GM21528 (cell line): ENCODE measurements at regions not wholly inside any gene's neighbourhood (a gene's known extent, or its start where the extent isn't known, plus 50 kb on each side); places are given as distances from the start of the nearest gene placed in this dataset.

Experiments
- ATAC-seq: cut with Tn5 transposase; IDR thresholded peaks from one replicate; pipeline ENCODE4 v1.9.1; 2021; ENCODE audit warnings: mild to moderate bottlenecking, moderate library complexity; ENCODE audit not compliant: unreplicated experiment, low FRiP score

DNA sequence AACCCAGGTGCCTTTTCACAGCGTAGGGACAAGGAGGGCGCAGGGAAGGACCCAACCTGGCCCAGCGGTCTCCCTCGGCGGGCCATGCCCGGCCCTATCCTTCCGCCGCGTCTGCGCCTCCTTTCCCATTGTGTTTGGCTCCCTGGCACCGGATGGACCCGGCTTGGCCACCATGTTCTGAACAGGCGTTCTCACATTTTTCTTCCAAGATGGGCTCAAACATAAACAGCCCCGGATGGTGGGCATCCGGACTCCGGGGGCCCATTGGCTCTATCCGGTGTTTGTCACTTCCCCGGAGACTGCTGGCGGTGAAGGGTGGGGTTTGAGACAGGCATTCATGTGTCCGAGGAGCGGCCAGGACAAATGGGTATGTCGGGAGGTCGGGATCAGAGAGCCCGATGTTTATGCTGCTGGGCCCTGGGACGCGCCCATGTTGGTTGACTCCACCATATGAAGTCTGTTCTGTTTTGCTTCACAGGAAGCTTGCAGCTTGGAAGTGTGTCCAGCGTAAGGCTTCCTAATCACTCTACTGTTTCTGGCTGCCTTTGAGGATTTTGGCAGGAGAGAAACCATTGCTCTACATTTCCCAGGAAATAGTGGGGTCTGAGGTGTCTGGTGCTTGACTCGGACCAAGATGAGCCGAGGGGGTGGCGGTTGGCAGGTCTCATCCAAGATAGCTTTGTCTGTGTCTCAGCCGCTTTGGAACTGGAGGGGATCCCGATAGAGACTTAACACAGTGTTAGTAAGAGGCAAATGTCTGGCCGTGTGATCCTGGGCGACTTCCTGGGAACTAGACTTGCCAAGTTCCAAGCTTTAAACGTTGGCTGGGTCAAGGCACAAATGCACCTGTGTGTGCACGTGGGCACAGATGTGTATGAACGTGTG lies 188.3 kb downstream of the IRF8 start:
- ATAC-seq, result no peak

DNA sequence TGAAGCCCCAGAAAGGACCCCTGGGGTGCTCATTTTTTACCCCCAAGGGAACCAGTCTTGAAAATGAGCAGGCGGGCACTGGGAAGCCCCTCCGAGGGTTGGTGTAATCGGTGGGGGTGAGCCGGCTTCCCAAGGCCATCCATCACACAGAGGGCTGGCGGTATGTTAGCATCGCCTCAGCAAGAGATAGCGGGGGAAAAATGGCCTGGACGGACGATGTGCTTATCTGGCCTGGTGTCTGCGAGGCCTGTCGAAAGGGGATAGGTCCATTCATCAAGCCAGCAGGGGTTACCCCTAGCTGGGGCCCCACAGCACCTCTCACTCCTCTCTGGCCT lies 188.9 kb downstream of the IRF8 start:
- no peak for ATAC-seq

DNA sequence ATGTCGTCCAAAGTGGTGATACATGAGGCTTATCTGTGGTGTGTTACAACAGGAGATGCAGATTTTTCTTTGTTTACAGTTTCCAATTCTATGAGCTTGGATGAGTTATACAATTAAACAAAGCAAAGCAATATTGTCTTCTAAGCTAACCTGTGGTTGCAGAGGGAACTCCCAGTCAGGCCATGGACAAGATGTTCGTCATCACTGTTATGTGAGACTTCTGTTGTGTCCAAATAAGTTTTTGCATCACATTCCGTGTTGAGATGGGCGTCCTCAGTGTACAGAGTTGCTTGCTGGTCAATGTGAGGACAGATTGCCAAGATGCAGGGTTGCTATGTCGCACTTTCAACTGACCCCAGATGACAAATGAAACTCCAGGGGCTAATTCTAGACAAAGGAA lies 189.3 kb downstream of the IRF8 start:
- no peak for ATAC-seq

DNA sequence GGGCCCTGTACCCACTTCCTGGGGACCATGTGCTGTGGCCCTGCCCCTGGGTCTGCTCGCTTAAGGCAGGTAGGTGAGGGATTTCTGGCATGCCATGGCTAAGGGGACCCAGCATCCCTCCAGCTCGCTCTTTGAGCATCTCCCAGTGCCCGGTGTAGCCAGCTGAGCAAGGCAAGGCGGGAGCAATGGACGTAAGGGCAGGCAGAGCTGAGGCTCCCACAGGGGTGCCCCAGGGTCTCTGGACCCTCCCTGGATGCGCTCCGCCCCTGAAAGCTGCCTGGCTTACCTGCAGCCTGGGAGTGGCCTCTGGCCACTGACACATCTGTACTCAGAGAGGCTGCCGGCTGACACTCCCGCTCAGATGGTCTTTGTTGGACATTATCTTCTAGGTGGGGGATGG lies 189.9 kb downstream of the IRF8 start:
- ATAC-seq, result no peak

DNA sequence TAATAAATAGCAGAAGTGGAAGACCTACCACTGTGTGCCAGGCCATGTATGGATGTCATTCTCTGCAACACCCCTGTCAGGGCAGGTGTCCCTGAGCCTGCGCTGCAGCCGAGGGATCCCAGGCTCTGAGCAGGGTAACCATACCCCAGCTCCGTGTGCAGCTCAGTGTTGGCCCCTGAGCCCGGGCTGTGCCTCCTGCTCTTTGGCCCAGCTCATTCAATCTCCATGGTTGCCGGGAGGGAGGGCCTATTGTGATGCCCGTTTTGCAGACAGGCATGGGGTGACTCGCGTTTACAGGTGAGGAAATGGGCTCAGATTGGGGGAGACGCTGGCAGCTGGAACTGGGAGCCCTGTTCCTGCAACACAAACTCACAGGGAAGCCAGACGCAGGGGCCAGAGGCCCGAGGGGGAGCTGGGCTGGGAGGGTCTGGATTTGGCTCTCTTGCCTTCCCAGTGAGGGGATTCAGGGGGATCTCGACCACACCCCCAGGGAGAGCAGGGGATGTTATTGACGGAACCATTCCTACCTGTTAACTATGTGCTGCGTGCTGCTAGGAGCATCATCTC lies 190.5 kb downstream of the IRF8 start:
- no peak for ATAC-seq

DNA sequence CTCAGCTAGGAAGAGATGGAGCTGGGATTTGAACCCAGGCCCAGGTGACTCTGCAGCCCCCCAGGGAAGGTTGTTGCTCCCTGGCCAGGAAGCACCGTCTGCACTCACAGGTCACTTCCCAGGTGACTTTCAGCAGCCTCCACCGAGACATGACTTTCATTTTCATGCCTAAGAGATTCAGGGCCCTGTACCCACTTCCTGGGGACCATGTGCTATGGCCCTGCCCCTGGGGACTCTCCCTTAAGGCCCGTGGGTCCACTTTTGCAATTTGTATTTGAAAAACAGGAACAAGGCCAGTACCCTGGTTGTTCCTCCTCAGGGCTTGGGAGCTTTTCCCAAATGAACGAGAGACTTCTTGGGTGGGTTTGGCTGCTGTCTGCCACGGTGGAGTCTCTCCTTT lies 191.0 kb downstream of the IRF8 start:
- ATAC-seq, result no peak

DNA sequence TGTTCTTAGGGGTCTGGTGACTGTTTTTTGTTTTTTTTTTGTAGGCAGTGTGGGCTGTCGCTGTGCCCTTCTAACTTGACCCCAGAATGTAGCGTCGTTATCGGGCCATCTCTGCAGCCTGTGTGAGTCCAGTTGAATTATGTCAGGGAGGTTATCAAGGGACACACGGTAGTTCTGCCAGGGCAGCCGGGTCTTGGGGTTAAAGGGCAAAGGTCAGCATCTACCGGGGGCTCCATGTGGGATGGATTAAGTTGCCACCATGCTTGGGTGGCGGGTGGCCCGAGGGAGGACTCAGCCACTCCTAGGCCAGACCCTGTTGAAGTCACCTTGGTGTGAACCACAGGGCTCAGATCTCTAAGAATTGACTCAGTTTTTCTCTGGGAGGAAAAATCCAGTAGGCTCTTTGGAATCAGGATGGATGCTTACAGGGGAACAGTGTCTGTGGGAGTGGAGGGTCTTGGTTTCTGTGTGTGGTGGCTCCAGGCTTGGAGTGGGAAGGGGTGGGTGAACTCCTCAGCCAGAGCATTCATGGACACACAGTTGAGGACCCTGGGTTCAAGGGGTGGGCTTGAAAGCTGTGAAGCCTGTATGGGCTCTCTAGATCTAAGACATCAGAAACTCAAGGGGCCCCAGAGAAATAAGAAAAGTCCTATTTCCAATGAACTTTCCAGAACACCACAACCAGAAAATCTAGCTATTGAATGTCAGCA lies 191.7 kb downstream of the IRF8 start:
- no peak for ATAC-seq

DNA sequence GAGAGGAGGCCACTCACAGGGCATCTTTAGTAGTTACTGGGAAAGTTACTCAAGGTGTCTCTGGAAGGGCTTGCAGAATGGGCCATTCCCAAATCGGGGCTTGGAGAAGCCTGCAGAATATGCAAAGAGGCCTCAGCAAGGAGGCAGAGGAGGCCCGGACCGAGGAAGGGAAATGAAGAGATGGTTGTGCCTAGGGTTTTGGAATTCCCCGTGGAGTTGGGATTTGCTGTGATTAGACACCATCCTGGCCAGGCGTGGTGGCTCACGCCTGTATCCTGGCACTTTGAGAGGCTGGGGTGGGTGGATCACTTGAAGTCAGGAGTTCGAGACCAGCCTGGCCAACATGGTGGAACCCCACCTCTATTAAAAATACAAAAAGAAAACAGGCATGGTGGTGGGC lies 193.0 kb downstream of the IRF8 start:
- ATAC-seq, result no peak

DNA sequence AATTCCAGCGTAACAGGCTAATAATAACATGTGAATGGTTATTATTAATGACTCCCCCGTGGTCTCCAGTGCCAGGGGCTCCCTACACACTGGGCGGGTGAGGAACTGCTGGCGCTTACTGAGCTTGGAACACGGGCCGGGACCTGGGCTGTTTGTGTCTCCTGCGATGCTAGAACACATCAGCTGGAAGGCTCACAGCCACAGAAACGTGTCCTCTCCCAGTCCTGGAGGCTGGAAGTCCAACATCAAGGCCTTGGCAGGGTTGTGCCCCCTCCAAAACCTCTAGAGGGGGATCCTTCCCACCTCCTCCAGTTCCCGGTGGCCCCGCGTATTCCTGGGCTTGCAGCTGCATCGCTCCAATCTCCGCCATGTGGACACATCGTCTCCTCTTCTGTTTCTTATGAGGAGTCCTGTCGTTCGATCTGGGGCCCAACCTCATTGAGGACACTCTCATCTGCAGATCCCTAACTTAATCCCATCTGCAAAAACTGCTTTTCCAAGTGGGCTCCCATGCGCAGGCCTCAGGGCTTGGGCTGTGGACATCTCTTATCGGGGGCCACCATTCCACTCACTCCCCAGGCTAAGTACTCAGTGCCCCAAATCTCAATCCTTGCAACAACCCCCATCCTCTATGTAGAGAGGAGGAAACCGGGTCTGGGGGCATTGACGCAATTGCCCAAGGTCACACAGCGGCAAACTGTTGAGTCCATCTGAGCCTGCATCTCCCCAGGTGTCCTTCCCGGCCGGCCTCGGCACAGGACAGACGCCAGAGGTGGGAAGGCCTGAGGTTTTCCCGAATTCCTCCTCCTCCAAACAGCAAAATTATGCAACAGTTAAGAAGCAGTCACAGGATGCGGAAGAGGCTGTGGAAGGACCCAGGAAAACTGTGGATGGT lies 193.9 kb downstream of the IRF8 start:
- ATAC-seq, result no peak

DNA sequence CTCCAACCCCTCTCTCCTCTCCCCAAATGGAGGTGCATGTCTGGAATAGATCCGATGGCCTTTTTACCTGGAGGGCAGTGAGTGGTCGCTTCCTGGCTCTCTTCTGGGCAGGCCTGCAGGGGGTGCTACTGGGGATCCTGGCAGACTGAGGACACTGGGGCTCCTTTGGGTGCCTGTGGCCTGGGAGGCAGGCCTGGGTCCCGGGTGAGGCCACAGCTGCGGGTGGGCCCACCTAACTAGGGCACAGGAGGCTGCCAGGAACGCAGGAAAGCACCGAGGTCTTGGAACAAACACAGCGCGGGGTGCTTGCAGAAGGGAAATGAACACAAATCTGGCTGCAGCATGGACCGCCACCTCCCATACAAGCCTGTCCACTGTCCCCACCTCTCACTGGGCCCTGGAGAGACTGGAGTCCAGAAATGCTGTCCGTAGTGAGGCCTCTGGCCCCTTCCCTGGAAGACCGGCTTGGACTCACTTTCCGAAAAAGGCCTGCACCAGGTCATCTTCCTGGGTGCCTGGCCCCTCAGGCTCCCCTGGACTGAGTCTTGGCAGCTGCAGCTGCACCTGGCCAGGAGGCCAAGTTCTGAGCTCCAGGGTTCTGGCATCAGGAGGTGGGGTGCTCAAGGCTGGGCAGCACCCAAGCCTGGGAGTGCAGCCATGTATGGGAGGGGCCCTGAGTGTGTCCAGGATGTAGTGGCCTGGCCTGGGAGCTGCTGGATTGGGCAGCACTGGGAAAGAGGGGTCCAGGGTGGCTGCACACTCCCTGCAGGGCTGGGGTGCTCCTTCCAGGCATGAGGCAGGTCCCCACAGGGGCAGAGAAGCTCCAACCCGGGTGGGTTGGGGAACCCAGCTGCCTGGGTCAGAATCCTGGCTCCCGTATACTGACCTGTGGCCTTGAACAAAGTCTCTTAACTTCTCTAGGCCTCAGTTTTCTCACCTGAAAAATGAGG lies 195.1 kb downstream of the IRF8 start:
- ATAC-seq, result no peak

DNA sequence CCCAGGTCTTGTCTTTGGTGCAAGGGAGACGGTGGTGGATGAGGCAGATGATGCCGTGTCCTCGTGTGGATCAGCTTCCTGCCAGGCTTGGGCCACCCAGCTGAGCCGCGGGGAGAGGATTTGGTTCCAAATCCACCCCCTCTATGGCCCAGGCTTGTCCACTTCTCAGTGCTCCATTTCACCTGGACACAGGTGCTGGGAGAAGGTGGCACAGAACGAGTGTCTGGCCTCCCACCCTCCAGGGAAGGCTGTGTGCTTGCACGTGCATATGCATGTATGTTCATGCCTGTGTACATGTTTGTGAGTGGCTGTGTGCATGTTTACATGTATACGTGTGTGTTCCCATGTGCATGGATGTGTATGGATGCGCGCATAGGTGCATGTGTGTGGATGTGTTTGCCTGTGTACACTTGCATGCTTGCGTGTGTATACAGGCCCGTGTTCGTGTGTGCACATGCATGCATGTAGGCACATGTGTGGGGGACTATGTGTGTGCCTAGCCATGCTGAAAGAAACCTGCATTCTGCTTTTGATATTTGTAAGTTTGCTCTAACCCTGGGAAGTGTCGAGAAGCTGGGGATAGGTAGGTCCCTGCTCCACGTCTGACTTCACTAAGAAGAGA lies 196.3 kb downstream of the IRF8 start:
- no peak for ATAC-seq

DNA sequence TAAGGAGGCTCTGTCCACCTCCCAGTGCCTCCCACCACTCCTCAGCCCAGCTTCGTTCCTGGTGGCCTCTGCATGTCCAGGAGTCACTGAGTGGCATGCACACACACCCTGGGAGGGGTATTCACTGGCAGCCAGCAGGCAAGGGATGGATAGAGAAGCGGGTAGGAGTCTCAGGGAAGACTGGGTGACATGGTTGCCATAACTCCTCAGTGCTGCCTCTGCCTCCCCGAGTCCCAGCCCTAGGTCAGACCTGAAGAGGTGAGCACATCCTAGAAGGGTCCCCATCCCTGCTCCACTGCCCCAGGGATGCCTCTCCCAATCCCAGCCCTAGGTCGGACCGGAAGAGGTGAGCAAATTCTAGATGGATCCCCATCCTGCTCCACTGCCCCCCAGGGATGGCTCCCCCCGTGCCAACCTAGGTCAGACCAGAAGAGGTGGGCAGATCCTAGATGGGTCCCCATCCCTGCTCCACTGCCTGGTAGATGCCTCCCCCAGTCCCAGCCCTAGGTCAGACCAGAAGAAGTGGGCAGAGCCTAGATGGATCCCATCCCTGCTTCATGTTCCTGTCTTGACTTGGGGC lies 197.0 kb downstream of the IRF8 start:
- ATAC-seq, result no peak

DNA sequence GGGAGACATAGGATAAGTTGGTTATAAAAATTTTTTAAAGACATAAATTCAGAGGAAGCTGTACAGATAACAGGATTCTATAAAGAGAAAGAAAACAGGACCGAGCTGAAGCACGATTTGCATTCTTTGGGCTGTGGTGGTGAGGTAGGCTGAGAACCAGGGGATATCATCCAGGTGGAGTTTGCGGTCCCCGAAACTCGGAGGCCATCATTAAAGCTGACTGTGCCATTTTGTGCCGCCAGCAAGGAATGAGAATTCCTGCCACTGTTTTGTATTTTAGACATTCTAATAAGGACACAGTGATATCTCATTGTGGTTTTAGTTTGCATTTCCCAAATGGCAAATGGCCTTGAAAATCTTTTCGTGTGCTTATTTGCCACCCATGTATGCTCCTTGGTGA lies 197.9 kb downstream of the IRF8 start:
- ATAC-seq, result no peak

DNA sequence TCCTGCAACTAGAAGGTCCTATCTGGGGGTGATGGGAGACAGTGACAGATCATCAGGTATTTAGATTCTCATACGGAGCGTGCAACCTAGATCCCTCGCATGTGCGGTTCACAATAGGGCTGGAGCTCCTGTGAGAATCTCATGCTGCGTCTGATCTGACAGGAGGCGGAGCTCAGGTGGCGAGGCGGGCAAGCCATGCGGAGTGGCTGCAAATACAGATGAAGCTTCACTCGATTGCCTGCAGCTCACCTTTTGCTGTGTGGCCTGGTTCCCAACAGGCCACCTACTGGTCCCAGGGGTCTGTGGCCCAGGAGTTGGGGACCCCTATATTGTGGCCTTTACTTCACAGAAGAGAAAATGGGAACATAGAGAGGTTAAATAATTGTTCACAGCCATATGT lies 200.4 kb downstream of the IRF8 start:
- ATAC-seq, result no peak

DNA sequence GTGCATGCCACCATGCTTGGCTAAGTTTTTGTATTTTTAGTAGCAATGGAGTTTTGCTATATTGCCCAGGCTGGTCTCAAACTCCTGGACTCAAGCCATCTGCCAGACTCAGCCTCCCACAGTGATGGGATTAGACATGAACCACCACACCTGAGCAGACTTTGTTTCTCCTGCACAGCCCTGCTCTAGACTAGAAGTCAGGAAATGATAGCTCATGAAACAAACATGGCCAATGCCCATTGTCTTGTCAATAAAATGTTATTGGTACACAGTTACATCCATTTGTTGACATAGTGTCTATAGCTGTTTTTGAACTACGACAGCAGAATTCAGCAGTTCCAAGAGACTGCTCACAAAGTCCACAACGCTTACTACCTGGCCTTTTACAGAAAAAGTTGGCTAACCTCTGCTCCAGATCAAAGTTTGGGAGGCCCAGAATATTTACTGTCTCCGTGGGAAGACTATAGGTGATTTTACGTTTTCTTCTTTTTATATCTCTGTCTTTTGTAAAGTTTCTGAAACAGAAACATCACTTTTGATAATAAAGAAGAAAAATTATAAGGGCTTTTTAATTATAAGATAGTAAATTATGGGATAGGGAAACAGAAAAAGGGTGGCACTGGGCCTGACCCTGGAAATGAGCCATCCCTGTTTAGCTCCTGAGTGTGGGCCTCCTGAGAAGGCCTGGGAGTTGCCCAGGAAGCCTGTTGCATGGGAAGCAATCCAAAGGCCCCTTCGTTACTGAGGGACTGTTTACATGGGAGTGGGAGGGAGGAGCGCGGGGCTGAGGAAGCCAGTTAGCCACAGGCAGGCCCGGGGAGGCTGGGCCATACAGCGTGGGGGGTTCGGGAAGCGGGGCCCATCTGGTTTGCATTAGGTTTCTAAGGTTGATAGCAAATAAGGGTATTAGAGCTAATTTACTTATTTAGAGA lies 201.5 kb downstream of the IRF8 start:
- ATAC-seq, result no peak

DNA sequence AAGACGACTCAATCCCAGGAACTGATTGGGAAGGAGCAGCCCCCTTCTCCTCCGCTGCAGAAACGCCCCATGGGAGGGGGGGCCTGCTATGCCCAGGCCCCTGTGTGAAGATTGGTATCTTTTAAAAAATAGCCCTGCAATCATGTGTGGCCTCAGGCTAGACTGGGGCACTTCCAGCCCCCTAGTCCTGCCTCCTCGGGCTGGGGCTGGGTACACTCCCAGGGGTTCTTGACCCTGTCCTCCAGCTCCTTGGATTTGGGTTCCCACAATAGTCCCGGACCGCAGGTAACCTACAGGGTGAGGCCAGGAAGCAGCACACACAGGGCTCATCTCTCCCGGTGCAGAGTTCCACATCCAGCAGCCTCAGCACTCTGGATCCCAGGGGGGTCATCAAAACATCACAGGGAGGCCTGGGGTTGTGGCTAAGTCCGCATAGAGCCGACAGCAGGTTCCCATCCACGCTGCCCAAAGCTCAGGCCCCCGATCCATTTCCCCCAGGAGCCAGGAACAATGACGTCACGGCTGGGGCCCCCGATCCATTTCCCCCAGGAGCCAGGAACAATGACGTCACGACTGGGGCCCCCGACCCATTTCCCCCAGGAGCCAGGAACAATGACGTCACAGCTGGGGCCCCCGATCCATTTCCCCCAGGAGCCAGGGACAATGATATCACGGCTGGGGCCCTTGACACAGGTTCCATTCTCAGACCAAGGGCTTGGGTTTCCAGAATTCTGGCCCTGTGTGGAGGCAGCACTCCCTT lies 202.4 kb downstream of the IRF8 start:
- no peak for ATAC-seq

DNA sequence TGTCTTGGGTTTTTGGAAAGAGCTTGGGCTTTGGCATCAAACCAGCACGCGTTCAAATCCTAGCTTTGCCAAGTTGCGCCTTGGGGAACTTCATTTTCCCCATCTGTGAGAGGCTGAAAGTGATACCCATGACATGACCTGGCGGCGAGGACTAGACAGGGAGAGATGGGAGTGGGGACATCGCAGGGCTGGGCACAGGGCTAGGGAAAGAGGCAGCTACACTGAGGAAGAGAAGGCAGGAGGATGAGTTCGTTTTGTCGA lies 202.9 kb downstream of the IRF8 start:
- no peak for ATAC-seq
